K562 (cell line): ENCODE measurements at regions not wholly inside any gene's neighbourhood (a gene's known extent, or its start where the extent isn't known, plus 50 kb on each side); places are given as distances from the start of the nearest gene placed in this dataset.

Source experiments
- ADNP ChIP-seq: fragments of 200-800 bp; sonication (Bioruptor generic); IDR thresholded peaks from 2 replicates; pipeline ENCODE4 v1.6.1; 2016; ENCODE audit warnings: missing genetic modification characterization, missing compliant biosample characterization
- CBX1 ChIP-seq: sonication (generic); IDR thresholded peaks from 2 replicates; pipeline ENCODE4 v1.6.1; 2016; ENCODE audit warnings: antibody characterized with exemption, low read depth, mild to moderate bottlenecking
- FOXM1 ChIP-seq, 2 experiments: fragments of 450-650 bp in 1 of 2; sonication (generic) in 1 of 2; formaldehyde crosslinking in 1 of 2; IDR thresholded peaks; 2 replicates each; pipeline versions ENCODE4 v1.6.1 to v1.9.0; 2017 to 2022; ENCODE audit warnings: low read depth in 2 of 2, mild to moderate bottlenecking in 2 of 2, missing genetic modification reagents in 1 of 2, moderate library complexity in 1 of 2
- L3MBTL2 ChIP-seq: fragments of 450-650 bp; IDR thresholded peaks from 2 replicates; pipeline ENCODE4 v1.6.1; 2016; ENCODE audit warnings: mild to moderate bottlenecking, moderate library complexity
- MCM3 ChIP-seq: fragments of 450-650 bp; IDR thresholded peaks from 2 replicates; pipeline ENCODE4 v1.6.1; 2016
- MEIS2 ChIP-seq: fragments of 450-650 bp; IDR thresholded peaks from 2 replicates; pipeline ENCODE4 v1.6.1; 2014; ENCODE audit warnings: mild to moderate bottlenecking; ENCODE audit not compliant: partially characterized antibody
- MXD1 ChIP-seq: fragments of 250-450 bp; sonication (Bioruptor Pico); IDR thresholded peaks from 2 replicates; pipeline ENCODE4 v1.8.0; 2021; ENCODE audit warnings: borderline replicate concordance, mild to moderate bottlenecking, moderate library complexity; ENCODE audit not compliant: poor library complexity, severe bottlenecking
- NCOR1 ChIP-seq: fragments of 450-650 bp; IDR thresholded peaks from 2 replicates; pipeline ENCODE4 v1.6.1; 2016; ENCODE audit warnings: mild to moderate bottlenecking, moderate library complexity
- NR2C2 ChIP-seq, 2 experiments: fragments of 200-800 bp in 1 of 2; sonication (Bioruptor generic) in 1 of 2; sonication (generic) in 1 of 2; formaldehyde crosslinking in 1 of 2; IDR thresholded peaks; 2 replicates each; pipeline versions ENCODE4 v1.6.1 to v1.8.0; 2016 to 2022; ENCODE audit warnings: mild to moderate bottlenecking in 1 of 2, missing compliant biosample characterization in 1 of 2, missing genetic modification characterization in 1 of 2, missing genetic modification reagents in 1 of 2
- PTBP1 ChIP-seq: fragments of 200-400 bp; formaldehyde crosslinking; IDR thresholded peaks from 2 replicates; pipeline ENCODE4 v1.6.1; 2017; ENCODE audit warnings: low read depth, low read length
- RBM25 ChIP-seq: fragments of 200-400 bp; formaldehyde crosslinking; IDR thresholded peaks from 2 replicates; pipeline ENCODE4 v1.6.1; 2018; ENCODE audit warnings: low read length, low read depth, moderate library complexity; ENCODE audit not compliant: severe bottlenecking
- RERE ChIP-seq: sonication (generic); formaldehyde crosslinking; IDR thresholded peaks from 2 replicates; pipeline ENCODE4 v1.8.0; 2023; ENCODE audit warnings: missing genetic modification reagents, mild to moderate bottlenecking, borderline replicate concordance
- RFX5 ChIP-seq: IDR thresholded peaks from 2 replicates; pipeline ENCODE4 v1.6.1; 2011; ENCODE audit warnings: low read depth, mild to moderate bottlenecking, improper control_type of control experiment, low read length
- SRSF9 ChIP-seq: fragments of 200-400 bp; formaldehyde crosslinking; IDR thresholded peaks from 2 replicates; pipeline ENCODE4 v1.6.1; 2017; ENCODE audit warnings: low read depth, low read length, borderline replicate concordance
- TAF1 ChIP-seq: IDR thresholded peaks from 2 replicates; pipeline ENCODE4 v1.6.1; 2011; ENCODE audit warnings: mild to moderate bottlenecking, low read length, moderate library complexity; ENCODE audit not compliant: insufficient read depth, control insufficient read depth, severe bottlenecking; ENCODE audit errors: extremely low read depth
- USF2 ChIP-seq: sonication (generic); formaldehyde crosslinking; IDR thresholded peaks from 2 replicates; pipeline ENCODE4 v1.5.0; 2020; ENCODE audit warnings: missing genetic modification reagents
- ZFP36 ChIP-seq: fragments of 150-350 bp; IDR thresholded peaks from 2 replicates; pipeline ENCODE4 v1.6.1; 2018; ENCODE audit warnings: low read length, low read depth; ENCODE audit not compliant: partially characterized antibody
- ZNF217 ChIP-seq: sonication (generic); formaldehyde crosslinking; IDR thresholded peaks from 2 replicates; pipeline ENCODE4 v1.8.0; 2022; ENCODE audit warnings: mild to moderate bottlenecking, missing genetic modification reagents
- ZNF24 ChIP-seq: fragments of 450-650 bp; IDR thresholded peaks from 2 replicates; pipeline ENCODE4 v1.6.1; 2016

- no peak for TF ChIP-seq ZNF217 (CRISPR knock-in tag)
- no peak for TF ChIP-seq USF2 (CRISPR knock-in tag)
- TF ChIP-seq ZFP36 = no peak
- no peak for TF ChIP-seq SRSF9
- TF ChIP-seq FOXM1 (IDR thresholded peaks at IDR 0.05; ENCODE audit: low read depth) = no peak
- TF ChIP-seq FOXM1 (CRISPR knock-in tag; IDR thresholded peaks at IDR 0.05; ENCODE audit: low read depth) = no peak
- TF ChIP-seq ADNP (tag) = no peak
- TF ChIP-seq ZNF24 = no peak
- TF ChIP-seq RFX5 = no peak
- TF ChIP-seq MXD1 (CRISPR knock-in tag) = no peak
- no peak for TF ChIP-seq RERE (CRISPR knock-in tag)
- TF ChIP-seq RBM25 = no peak
- TF ChIP-seq L3MBTL2 = peak; percentile 33; the same call in 1 of the 2 replicates
- TF ChIP-seq NR2C2 (CRISPR knock-in tag; IDR thresholded peaks at IDR 0.05) = no peak
- no peak for TF ChIP-seq NR2C2 (tag; IDR thresholded peaks at IDR 0.05)
- no peak for TF ChIP-seq CBX1
- TF ChIP-seq MCM3 = no peak
- TF ChIP-seq PTBP1 = no peak
- no peak for TF ChIP-seq TAF1
- no peak for TF ChIP-seq NCOR1
- peak; percentile 68 for TF ChIP-seq MEIS2
Observed at GRCh38 chr4:10335050-10335449, 122.2 kb downstream of the ZNF518B start (continued).
